ENCODE measurements at regions not wholly inside any gene's neighbourhood (a gene's known extent, or its start where the extent isn't known, plus 50 kb on each side); places are given as distances from the start of the nearest gene placed in this dataset.

GRCh38 chr11:96472085-96472484, 82.3 kb downstream of the JRKL start:
- no peak for TF ChIP-seq BHLHE40 (IDR thresholded peaks at IDR 0.05; ENCODE audit: low read depth, low read length)
- TF ChIP-seq ELK1 (IDR thresholded peaks at IDR 0.05; ENCODE audit: borderline replicate concordance, low read depth, low read length), result no peak
- no peak for TF ChIP-seq MXI1 (IDR thresholded peaks at IDR 0.05; ENCODE audit: borderline replicate concordance, low read depth, low read length)
- no peak for TF ChIP-seq FOS (IDR thresholded peaks at IDR 0.05; ENCODE audit: low read depth, low read length)
- no peak for TF ChIP-seq SMC3 (IDR thresholded peaks at IDR 0.05; ENCODE audit: low read depth, low read length)
- no peak for TF ChIP-seq CHD1 (IDR thresholded peaks at IDR 0.05; ENCODE audit: low read depth, low read length)
- Histone ChIP-seq H3K4me1 (ENCODE audit: control insufficient read depth, insufficient read depth, low read length) (no peaks in the 10 kb centered on the region), H3K4me2 (ENCODE audit: low read depth, low read length) (no peak overlapping the region), H3K18ac (ENCODE audit: low read depth, low read length) (no peak overlapping the region), H3K56ac (ENCODE audit: extremely low read depth, insufficient read depth, low read length) (no peak overlapping the region), H3K4me3 (ENCODE audit: insufficient read depth, low read depth, low read length) (no peak overlapping the region), H2AK9ac (replicated peaks; ENCODE audit: low read depth, low read length, poor library complexity) (no peak overlapping the region), H2BK5ac (ENCODE audit: low read depth, low read length, poor library complexity, severe bottlenecking) (no peak overlapping the region), H3K4ac (ENCODE audit: low read depth, low read length) (no peak overlapping the region), H3K9ac (ENCODE audit: low read depth, low read length) (no peak overlapping the region), H3K27me3 (ENCODE audit: control insufficient read depth, insufficient read depth, low read length) (no peaks in the 10 kb centered on the region), H2BK20ac (ENCODE audit: low read depth, low read length) (no peak overlapping the region), H4K20me1 (ENCODE audit: insufficient read depth, low read length) (no peaks in the 10 kb centered on the region), H2BK120ac (ENCODE audit: low read depth, low read length) (no peak overlapping the region), H3K36me3 (ENCODE audit: control insufficient read depth, insufficient read depth, low read length) (no peaks in the 10 kb centered on the region), H3K23ac (ENCODE audit: low read depth, low read length) (no peak overlapping the region), H4K5ac (ENCODE audit: low read depth, low read length) (no peak overlapping the region), H3K9me1 (ENCODE audit: insufficient read depth, low read length) (no peaks in the 10 kb centered on the region), H2AK5ac (ENCODE audit: low read depth, low read length) (no peak overlapping the region), H3K14ac (replicated peaks; ENCODE audit: low read depth, low read length) (no peak overlapping the region), H3K9me3 (ENCODE audit: control insufficient read depth, insufficient read depth, low read length) (no peaks in the 10 kb centered on the region), H3K27ac (ENCODE audit: insufficient read depth, low read length) (no peak overlapping the region), H3K79me1 (ENCODE audit: low read depth in 1 of 2, low read length in 2 of 2) (no peaks in the 10 kb centered on the region), H2AFZ (replicated peaks; ENCODE audit: low read length, poor library complexity) (no peak overlapping the region), H4K91ac (ENCODE audit: insufficient read depth, low read depth, low read length) (no peak overlapping the region), H4K8ac (ENCODE audit: low read depth in 2 of 2, low read length in 2 of 2) (no peak overlapping the region), H2BK15ac (ENCODE audit: low read depth, low read length) (no peak overlapping the region)
- no peak for DNase-seq
- no peak for ATAC-seq (ENCODE audit: low read depth)
- ChIA-PET POLR2A (ENCODE audit: unreplicated experiment) (no interaction called here), CTCF (no interaction called here)
- intact Hi-C loops (cut with micrococcal nuclease), result no loop called here
- dilution Hi-C loops (cut with HindIII; ENCODE audit: low sequenced_read_pairs, unreplicated experiment), result no loop called here
- in situ Hi-C loops (cut with MboI; ENCODE audit: low sequenced_read_pairs), result no loop called here
- no TSS peak for BruUV-seq (replicated peaks)
- 29% methylated on average over 1 of the region's 1 CpG; no CpG with 5 or more reads in 1 of the 2 experiments for whole genome bisulfite sequencing, 2 experiments (ENCODE audit: extremely low coverage in 2 of 2, insufficient read length in 1 of 2)

Measured in IMR-90 (cell line).